HCT116 (cell line): ENCODE measurements at regions not wholly inside any gene's neighbourhood (a gene's known extent, or its start where the extent isn't known, plus 50 kb on each side); places are given as distances from the start of the nearest gene placed in this dataset.

Source experiments
- ATAC-seq: fragments of 200-7000 bp; cut with Tn5 transposase; 2 replicates; pipeline ENCODE4 v1.9.1; 2020; ENCODE audit warnings: mild to moderate bottlenecking, moderate library complexity
- BruUV-seq: library from RNA; stranded (reverse); fragments of 400-500 nt; replicated peaks from 2 replicates; lab custom pipeline; 2021; lab: Mats Ljungman, UMichigan
- CTCF ChIA-PET: fragments of 300-600 bp; sonication (Branson Sonifier 250); formaldehyde crosslinking; loops from one replicate; lab custom pipeline; 2021; ENCODE audit warnings: antibody characterized with exemption; lab: Charles Lee
- POLR2A ChIA-PET: fragments of 300-600, 350-600 bp; sonication (Branson Sonifier 250); formaldehyde crosslinking; loops from one replicate; lab custom pipeline; 2021; ENCODE audit warnings: antibody characterized with exemption; lab: Charles Lee
- RAD21 ChIA-PET, 2 experiments: fragments of 300-600 bp; sonication (Branson Sonifier 250); formaldehyde crosslinking; loops; one replicate each; lab custom pipeline; 2023; ENCODE audit warnings: low total read pairs in 2 of 2; ENCODE audit not compliant: uncharacterized antibody in 2 of 2, unreplicated experiment in 2 of 2, low non-redundant PET in 1 of 2; lab: Charles Lee
- DNase-seq: peaks from one replicate; pipeline ENCODE4 v3.0.0-alpha.2; 2010; ENCODE audit warnings: low read depth, low spot score
- H2AFZ ChIP-seq: fragments of 200-600 bp; shearing (Covaris generic), sonication (generic); 2 replicates; pipeline ENCODE4 v1.6.1; 2017; ENCODE audit warnings: low read depth, mixed run types, mixed read lengths, antibody characterized with exemption, low read length; ENCODE audit not compliant: poor library complexity, severe bottlenecking
- H3K27ac ChIP-seq: 2 replicates; pipeline ENCODE4 v1.5.1; 2012; ENCODE audit warnings: low read depth, low read length
- H3K27me3 ChIP-seq: fragments of 200-600 bp; sonication (generic); 2 replicates; pipeline ENCODE4 v1.6.1; 2016; ENCODE audit warnings: mixed run types, low read length, mixed read lengths; ENCODE audit not compliant: insufficient read depth
- H3K36me3 ChIP-seq, 2 experiments: fragments of 200-500 bp in 1 of 2; fragments of 200-600 bp in 1 of 2; sonication (Bioruptor generic) in 1 of 2; sonication (generic) in 1 of 2; 2 replicates each; pipeline versions ENCODE4 v1.5.1 to v1.6.1; 2014 to 2016; ENCODE audit warnings: low read length in 2 of 2, inconsistent platforms in 1 of 2, mixed read lengths in 1 of 2, mixed run types in 1 of 2; ENCODE audit not compliant: insufficient read depth in 2 of 2, control insufficient read depth in 1 of 2
- H3K4me1 ChIP-seq, 2 experiments: fragments of 200-600 bp in 1 of 2; sonication (generic) in 1 of 2; 2 replicates each; pipeline versions ENCODE4 v1.5.1 to v1.6.1; 2012 to 2017; ENCODE audit warnings: low read length in 2 of 2, inconsistent platforms in 1 of 2, mild to moderate bottlenecking in 1 of 2, mixed read lengths in 1 of 2, mixed run types in 1 of 2, moderate library complexity in 1 of 2; ENCODE audit not compliant: insufficient read depth in 2 of 2, control insufficient read depth in 1 of 2
- H3K4me2 ChIP-seq: fragments of 200-600 bp; sonication (generic); 2 replicates; pipeline ENCODE4 v1.6.1; 2017; ENCODE audit warnings: mixed run types, low read length, mixed read lengths
- H3K4me3 ChIP-seq, 2 experiments: fragments of 200-600 bp in 1 of 2; sonication (generic) in 1 of 2; replicated peaks in 1 of 2; 2 replicates each; pipeline ENCODE4 v1.5.1; 2011 to 2016; ENCODE audit warnings: low read length in 2 of 2, control low read depth in 1 of 2, low read depth in 1 of 2, mild to moderate bottlenecking in 1 of 2, mixed read lengths in 1 of 2, mixed run types in 1 of 2
- H3K79me2 ChIP-seq: fragments of 200-600 bp; sonication (generic); 2 replicates; pipeline ENCODE4 v1.6.1; 2017; ENCODE audit warnings: mild to moderate bottlenecking, mixed run types, low read length, moderate library complexity, mixed read lengths; ENCODE audit not compliant: insufficient read depth
- H3K9ac ChIP-seq: fragments of 200-600 bp; sonication (generic); 2 replicates; pipeline ENCODE4 v1.6.1; 2016; ENCODE audit warnings: low read length, mixed read lengths
- H3K9me2 ChIP-seq: fragments of 200-600 bp; sonication (generic), shearing (Covaris generic); 2 replicates; pipeline ENCODE4 v1.6.1; 2017; ENCODE audit warnings: mixed run types, mild to moderate bottlenecking, moderate library complexity; ENCODE audit not compliant: insufficient read depth
- H3K9me3 ChIP-seq, 2 experiments: fragments of 200-500 bp in 1 of 2; fragments of 200-600 bp in 1 of 2; sonication (Bioruptor generic) in 1 of 2; sonication (generic) in 1 of 2; 2 replicates each; pipeline ENCODE4 v1.6.1; 2014 to 2017; ENCODE audit warnings: low read length in 2 of 2, mixed read lengths in 2 of 2, inconsistent platforms in 1 of 2, low read depth in 1 of 2, mild to moderate bottlenecking in 1 of 2, mixed run types in 1 of 2, moderate library complexity in 1 of 2; ENCODE audit not compliant: control insufficient read depth in 1 of 2, insufficient read depth in 1 of 2
- H4K20me1 ChIP-seq: fragments of 200-600 bp; sonication (generic), shearing (Covaris generic); 2 replicates; pipeline ENCODE4 v1.6.1; 2017; ENCODE audit warnings: mixed run types, mild to moderate bottlenecking, moderate library complexity; ENCODE audit not compliant: insufficient read depth
- CBX3 ChIP-seq: IDR thresholded peaks from 2 replicates; pipeline ENCODE4 v1.6.1; 2012; ENCODE audit warnings: low read depth
- CTCF ChIP-seq, 3 experiments: fragments of 200-600 bp in 1 of 3; sonication (generic) in 1 of 3; IDR thresholded peaks in 2 of 3; conservative IDR thresholded peaks in 1 of 3; 2 replicates each; pipeline ENCODE4 v1.5.1; 2012 to 2017; ENCODE audit warnings: low read depth in 2 of 3, low read length in 2 of 3, antibody characterized with exemption in 1 of 3, borderline replicate concordance in 1 of 3, control low read depth in 1 of 3, mild to moderate bottlenecking in 1 of 3, mixed read lengths in 1 of 3, mixed run types in 1 of 3, moderate library complexity in 1 of 3; ENCODE audit not compliant: insufficient read depth in 1 of 3
- EZH2 ChIP-seq: fragments of 200-600 bp; sonication (generic); IDR thresholded peaks from 2 replicates; pipeline ENCODE4 v1.6.1; 2017; ENCODE audit warnings: antibody characterized with exemption, mixed run types
- FOSL1 ChIP-seq: IDR thresholded peaks from 2 replicates; pipeline ENCODE4 v1.6.1; 2012; ENCODE audit warnings: low read depth
- POLR2A ChIP-seq: IDR thresholded peaks from 2 replicates; pipeline ENCODE4 v1.7.0; 2011; ENCODE audit warnings: borderline replicate concordance; ENCODE audit not compliant: insufficient read depth, insufficient read length; ENCODE audit errors: extremely low read depth
- SIN3A ChIP-seq: IDR thresholded peaks from 2 replicates; pipeline ENCODE4 v1.6.1; 2012; ENCODE audit warnings: low read depth
- SP1 ChIP-seq: IDR thresholded peaks from 2 replicates; pipeline ENCODE4 v1.6.1; 2012; ENCODE audit warnings: low read depth
- SRF ChIP-seq: IDR thresholded peaks from 2 replicates; pipeline ENCODE4 v1.6.1; 2012; ENCODE audit warnings: low read depth
- ZBTB33 ChIP-seq: IDR thresholded peaks from 2 replicates; pipeline ENCODE4 v1.6.1; 2011; ENCODE audit warnings: mild to moderate bottlenecking, low read length, moderate library complexity; ENCODE audit not compliant: insufficient replicate concordance; ENCODE audit errors: extremely low read depth
- ZFX ChIP-seq: fragments of 450-650 bp; IDR thresholded peaks from 2 replicates; pipeline ENCODE4 v1.6.1; 2017
- intact Hi-C: fragments of 100-400 bp; cut with micrococcal nuclease; formaldehyde crosslinking; loops from 2 replicates; pipeline ENCODE4 v1.10.0; 2022

GRCh38 chr2:128445523-128445900, 126.8 kb upstream of the HS6ST1 start (continued):
- no peak for TF ChIP-seq ZBTB33
- TF ChIP-seq SRF = no peak
- no peak for TF ChIP-seq EZH2
- TF ChIP-seq ZFX = no peak
- no peak for TF ChIP-seq POLR2A

- Histone ChIP-seq H3K9ac (no peak overlapping the region), H3K79me2 (no peaks in the 10 kb centered on the region), H3K4me3 (no peak overlapping the region), H4K20me1 (no peaks in the 10 kb centered on the region), H3K9me3 (no peaks in the 10 kb centered on the region), H3K27me3 (no peaks in the 10 kb centered on the region), H3K27ac (no peak overlapping the region), H3K4me2 (no peak overlapping the region), H3K9me2 (no peaks in the 10 kb centered on the region), H3K36me3 (no peaks in the 10 kb centered on the region), H2AFZ (no peak overlapping the region)
- intact Hi-C loops = no loop called here
- ATAC-seq = no peak
- no TSS peak for BruUV-seq
- CTCF ChIA-PET = no interaction called here
- POLR2A ChIA-PET = no interaction called here
- RAD21 ChIA-PET = no interaction called here
- DNase-seq = no peak
- TF ChIP-seq CTCF (IDR thresholded peaks at IDR 0.05 in 2 of 3, conservative IDR thresholded peaks at IDR 0.05 in 1 of 3; ENCODE audit: borderline replicate concordance in 1 of 3, insufficient read depth in 1 of 3, low read depth in 2 of 3, low read length in 2 of 3) (no peak), SIN3A (no peak), SRF (no peak), SP1 (no peak), ZFX (0 out of 2 replicates have a peak, but pooled peaks have one; percentile 15), FOSL1 (no peak), CBX3 (no peak)
- TF ChIP-seq, all 23 proteins: peak for 1
- no peaks in the 10 kb centered on the region for H3K4me1 ChIP-seq
Measured at GRCh38 chr2:128446049-128446873, 127.6 kb upstream of the HS6ST1 start.
